Neural progenitor cell (in vitro differentiated cells): ENCODE measurements at regions not wholly inside any gene's neighbourhood (a gene's known extent, or its start where the extent isn't known, plus 50 kb on each side); places are given as distances from the start of the nearest gene placed in this dataset.
"Not testable (repeated sequence)": the region's sequence is repeated elsewhere in the genome, so short reads cannot be mapped to it uniquely, and the experiment has no call there.

Experiments
- CTCF ChIP-seq: fragments of 200-600 bp; sonication (generic); IDR thresholded peaks from 2 replicates; pipeline ENCODE4 v1.5.1; 2017; ENCODE audit warnings: antibody characterized with exemption, mild to moderate bottlenecking
- EZH2 ChIP-seq: fragments of 200-600 bp; sonication (generic); IDR thresholded peaks from 2 replicates; pipeline ENCODE4 v1.6.1; 2017; ENCODE audit warnings: antibody characterized with exemption, mild to moderate bottlenecking, moderate library complexity
- EZH2phosphoT487 ChIP-seq: fragments of 200-600 bp; sonication (generic); IDR thresholded peaks from 2 replicates; pipeline ENCODE4 v1.6.1; 2017; ENCODE audit warnings: antibody characterized with exemption

- not testable (repeated sequence) for TF ChIP-seq CTCF, EZH2, EZH2phosphoT487
Measured at GRCh38 chr21:7775327-7775984, 2745.9 kb upstream of the TPTE start.
